Activated naive CD8-positive, alpha-beta T cell treated with anti-CD3 and anti-CD28 coated beads, Interleukin-2, amount 50 U/mL, for 24 hours (primary cell): ENCODE measurements at regions not wholly inside any gene's neighbourhood (a gene's known extent, or its start where the extent isn't known, plus 50 kb on each side); places are given as distances from the start of the nearest gene placed in this dataset.
"Not testable (repeated sequence)": the region's sequence is repeated elsewhere in the genome, so short reads cannot be mapped to it uniquely, and the experiment has no call there.

ENCODE experiments used
- ATAC-seq: fragments of 150-1000 bp; cut with Tn5 transposase; one replicate; pipeline ENCODE4 v1.10.0; 2021
- DNase-seq: peaks from one replicate; pipeline ENCODE4 v3.0.0; 2021
- H3K27ac Mint-ChIP-seq: one replicate; pipeline ENCODE4 v1.8.0; 2021; ENCODE audit warnings: mild to moderate bottlenecking, mixed read lengths
- H3K27me3 Mint-ChIP-seq: one replicate; pipeline ENCODE4 v1.8.0; 2021; ENCODE audit warnings: mixed read lengths
- H3K36me3 Mint-ChIP-seq: one replicate; pipeline ENCODE4 v1.8.0; 2021; ENCODE audit warnings: low read depth, mixed read lengths
- H3K4me1 Mint-ChIP-seq: one replicate; pipeline ENCODE4 v1.8.0; 2021; ENCODE audit warnings: mixed read lengths
- H3K4me3 Mint-ChIP-seq: one replicate; pipeline ENCODE4 v1.8.0; 2021; ENCODE audit warnings: mild to moderate bottlenecking, moderate library complexity, mixed read lengths
- H3K9me3 Mint-ChIP-seq: one replicate; pipeline ENCODE4 v1.8.0; 2021; ENCODE audit warnings: mixed read lengths

DNA sequence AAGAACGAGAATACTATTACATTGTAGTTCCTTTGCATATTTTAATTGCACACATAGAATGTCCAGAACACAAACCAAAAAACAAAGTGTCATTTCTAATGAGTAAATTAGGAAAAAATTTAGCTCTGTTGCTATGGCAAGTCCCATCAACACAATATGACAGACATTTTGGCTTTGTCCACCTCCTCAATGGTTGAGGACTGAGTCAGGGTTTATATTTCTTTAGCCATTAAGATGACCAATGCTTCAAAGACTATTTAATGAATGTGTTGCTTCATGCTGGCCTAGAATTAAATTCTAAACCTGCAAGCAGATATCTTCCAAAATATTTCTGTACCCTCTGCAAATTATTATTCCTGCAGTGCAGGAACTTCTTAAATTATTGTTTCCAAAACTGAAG is 719.2 kb downstream of the NTRK3 start:
- H3K36me3 Mint-ChIP-seq: no peaks in the 10 kb centered on the region
- peaks cover 20% of the 10 kb centered on the region for H3K9me3 Mint-ChIP-seq
- DNase-seq (no peak), ATAC-seq (no peak)
- no peak overlapping the region for H3K27ac Mint-ChIP-seq
- no peak overlapping the region for H3K4me3 Mint-ChIP-seq
- H3K4me1 Mint-ChIP-seq: no peaks in the 10 kb centered on the region
- H3K27me3 Mint-ChIP-seq: no peaks in the 10 kb centered on the region

DNA sequence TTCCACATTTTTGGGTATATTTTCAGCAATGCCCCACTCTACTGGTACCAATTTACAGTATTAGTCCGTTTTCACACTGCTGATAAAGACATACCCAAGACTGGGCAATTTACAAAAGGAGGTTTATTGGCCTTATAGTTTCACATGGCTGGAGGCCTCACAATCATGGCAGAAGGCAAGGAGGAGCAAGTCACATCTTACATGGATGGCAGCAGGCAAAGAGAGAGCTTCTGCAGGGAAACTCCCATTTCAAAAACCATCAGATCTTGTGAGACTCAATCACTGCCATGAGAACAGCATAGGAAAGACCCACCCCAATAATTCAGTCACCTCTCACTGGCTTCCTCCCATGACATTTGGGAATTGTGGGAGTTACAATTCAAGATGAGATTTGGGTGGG is 722.9 kb downstream of the NTRK3 start:
- not testable (repeated sequence) for H3K27ac Mint-ChIP-seq, DNase-seq, ATAC-seq, H3K4me1 Mint-ChIP-seq, H3K36me3 Mint-ChIP-seq, H3K27me3 Mint-ChIP-seq, H3K4me3 Mint-ChIP-seq
- peaks cover 12% of the 10 kb centered on the region for H3K9me3 Mint-ChIP-seq

DNA sequence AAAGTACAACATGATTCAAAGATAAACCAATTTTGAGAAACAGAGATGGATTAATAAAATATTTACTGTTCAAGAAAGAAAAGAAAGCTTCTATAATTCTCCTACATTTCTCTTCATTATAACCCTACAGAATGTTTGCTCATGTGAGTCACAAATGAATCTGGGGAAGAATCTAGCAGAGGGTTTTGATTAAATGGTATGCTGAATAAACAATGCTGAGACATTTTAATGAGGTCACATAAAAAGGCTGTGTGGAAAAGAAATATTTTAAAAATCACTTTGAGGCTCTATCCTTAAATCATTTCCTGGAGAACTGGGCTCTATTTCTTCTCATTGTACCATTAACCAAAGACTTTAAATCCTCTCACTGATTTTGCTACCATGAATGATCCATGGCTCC is 727.7 kb downstream of the NTRK3 start:
- H3K9me3 Mint-ChIP-seq: peaks cover 7% of the 10 kb centered on the region
- DNase-seq (no peak), ATAC-seq (no peak)
- no peaks in the 10 kb centered on the region for H3K27me3 Mint-ChIP-seq
- H3K27ac Mint-ChIP-seq: no peak overlapping the region
- no peaks in the 10 kb centered on the region for H3K36me3 Mint-ChIP-seq
- no peak overlapping the region for H3K4me3 Mint-ChIP-seq
- no peaks in the 10 kb centered on the region for H3K4me1 Mint-ChIP-seq

DNA sequence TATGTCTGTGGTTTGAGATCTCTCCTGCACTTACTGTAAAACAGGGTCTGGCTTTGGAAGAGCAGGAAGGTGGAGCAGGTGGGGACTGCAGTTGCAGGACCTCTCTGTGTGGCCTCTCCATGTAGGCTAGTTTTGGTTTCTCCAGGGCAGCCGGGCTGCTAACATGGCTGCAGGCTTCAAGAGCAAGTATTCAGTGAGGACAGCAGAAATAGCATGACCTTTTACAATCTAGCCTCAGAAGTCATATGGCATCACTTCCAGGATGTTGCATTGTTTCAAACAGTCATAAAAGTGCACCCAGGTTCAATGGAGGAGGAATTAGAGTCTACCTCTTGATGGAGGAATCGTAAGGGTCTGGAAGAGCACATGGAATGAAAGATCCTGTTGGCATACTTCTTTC is 728.7 kb downstream of the NTRK3 start:
- H3K4me3 Mint-ChIP-seq: no peak overlapping the region
- no peak for DNase-seq
- no peak overlapping the region for H3K27ac Mint-ChIP-seq
- no peaks in the 10 kb centered on the region for H3K27me3 Mint-ChIP-seq
- ATAC-seq: no peak
- no peaks in the 10 kb centered on the region for H3K4me1 Mint-ChIP-seq
- no peaks in the 10 kb centered on the region for H3K9me3 Mint-ChIP-seq
- H3K36me3 Mint-ChIP-seq: no peaks in the 10 kb centered on the region

DNA sequence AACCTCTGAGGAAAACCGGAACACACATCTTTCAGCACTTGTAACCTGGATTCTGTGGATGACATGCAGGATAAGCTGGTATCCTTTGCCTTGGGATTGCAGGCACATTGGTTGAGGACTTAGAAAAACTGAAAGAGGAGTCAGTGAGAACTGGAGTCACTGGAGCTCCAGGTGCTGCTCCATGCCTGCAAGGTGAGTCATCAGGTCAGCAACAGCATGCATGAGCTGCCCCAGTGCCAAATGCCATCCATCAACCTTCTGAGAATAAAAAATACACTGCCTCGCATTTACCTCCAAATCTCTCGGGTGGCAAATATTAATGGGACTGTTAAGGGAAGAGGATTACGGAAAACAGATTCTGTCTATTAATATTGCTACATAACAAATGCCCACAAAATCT is 729.1 kb downstream of the NTRK3 start:
- Mint-ChIP-seq H3K27ac (no peak overlapping the region), H3K4me3 (no peak overlapping the region), H3K9me3 (no peaks in the 10 kb centered on the region), H3K27me3 (no peaks in the 10 kb centered on the region), H3K4me1 (no peaks in the 10 kb centered on the region), H3K36me3 (no peaks in the 10 kb centered on the region)
- no peak for DNase-seq
- ATAC-seq: no peak

DNA sequence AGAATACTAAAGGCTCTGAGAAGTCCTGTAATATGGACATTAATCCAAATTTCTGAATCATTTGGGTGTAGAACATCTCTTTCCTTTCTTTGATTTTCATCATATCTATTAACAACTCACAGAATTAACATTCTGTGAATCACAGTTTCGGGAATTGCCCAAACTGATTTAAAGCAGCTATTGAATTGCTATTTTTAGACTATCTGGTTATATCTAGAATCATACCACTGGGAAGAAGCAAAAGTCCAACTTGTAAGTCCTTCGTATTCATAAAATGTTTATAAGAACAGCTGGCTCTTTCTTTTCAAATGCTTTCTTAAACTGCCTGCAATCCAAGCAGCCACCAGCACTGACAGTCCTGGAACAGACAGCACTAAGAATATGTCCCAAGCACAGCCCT is 733.0 kb downstream of the NTRK3 start:
- ATAC-seq (no peak), DNase-seq (no peak)
- no peak overlapping the region for H3K4me3 Mint-ChIP-seq
- H3K27ac Mint-ChIP-seq: no peak overlapping the region
- no peaks in the 10 kb centered on the region for H3K36me3 Mint-ChIP-seq
- H3K27me3 Mint-ChIP-seq: no peaks in the 10 kb centered on the region
- no peaks in the 10 kb centered on the region for H3K4me1 Mint-ChIP-seq
- H3K9me3 Mint-ChIP-seq: peaks cover 5% of the 10 kb centered on the region

DNA sequence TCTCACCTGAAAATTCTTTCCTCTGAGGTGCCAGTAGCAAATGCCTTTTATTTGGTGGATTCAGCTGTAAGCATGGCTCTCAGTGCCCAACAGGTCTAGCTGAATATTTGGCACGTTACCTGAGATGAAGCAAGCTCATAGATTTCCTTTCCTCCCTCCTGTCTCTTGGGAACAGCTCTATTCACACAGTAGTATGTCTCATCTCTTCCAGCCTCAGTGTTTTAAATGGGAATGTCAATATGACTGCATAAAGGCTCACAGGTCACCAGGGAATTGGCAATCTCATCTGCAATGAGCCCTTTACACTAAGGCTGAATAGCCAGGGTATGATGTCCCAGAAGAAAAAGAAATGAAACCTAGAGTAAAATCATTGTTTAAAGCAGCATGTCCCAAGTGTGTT is 733.5 kb downstream of the NTRK3 start:
- Mint-ChIP-seq H3K4me3 (no peak overlapping the region), H3K36me3 (no peaks in the 10 kb centered on the region), H3K27me3 (no peaks in the 10 kb centered on the region), H3K27ac (no peak overlapping the region), H3K4me1 (no peaks in the 10 kb centered on the region), H3K9me3 (peaks cover 5% of the 10 kb centered on the region)
- ATAC-seq (no peak), DNase-seq (no peak)

DNA sequence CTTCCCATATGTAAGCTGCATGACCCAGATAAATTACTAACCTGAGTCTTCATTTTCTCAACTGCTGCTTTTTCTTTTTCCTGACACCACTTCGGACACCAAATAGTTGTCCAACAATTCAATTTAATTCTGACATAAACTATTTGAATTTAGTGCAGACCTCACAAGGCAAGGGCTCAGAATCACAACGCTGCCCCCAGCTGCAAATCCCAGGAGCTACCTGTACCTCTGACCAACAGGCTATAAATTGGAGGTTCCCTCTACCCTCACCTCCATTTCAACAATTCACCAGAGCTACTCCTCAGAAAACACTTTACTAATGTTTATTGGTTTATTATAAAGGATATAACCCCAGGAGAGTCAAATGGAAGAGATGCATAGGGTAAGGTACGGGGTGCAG is 737.6 kb downstream of the NTRK3 start:
- H3K27ac Mint-ChIP-seq: no peak overlapping the region
- H3K27me3 Mint-ChIP-seq: no peaks in the 10 kb centered on the region
- peaks cover 2% of the 10 kb centered on the region for H3K36me3 Mint-ChIP-seq
- ATAC-seq (no peak), DNase-seq (no peak)
- H3K9me3 Mint-ChIP-seq: peaks cover 5% of the 10 kb centered on the region
- no peak overlapping the region for H3K4me3 Mint-ChIP-seq
- no peaks in the 10 kb centered on the region for H3K4me1 Mint-ChIP-seq

DNA sequence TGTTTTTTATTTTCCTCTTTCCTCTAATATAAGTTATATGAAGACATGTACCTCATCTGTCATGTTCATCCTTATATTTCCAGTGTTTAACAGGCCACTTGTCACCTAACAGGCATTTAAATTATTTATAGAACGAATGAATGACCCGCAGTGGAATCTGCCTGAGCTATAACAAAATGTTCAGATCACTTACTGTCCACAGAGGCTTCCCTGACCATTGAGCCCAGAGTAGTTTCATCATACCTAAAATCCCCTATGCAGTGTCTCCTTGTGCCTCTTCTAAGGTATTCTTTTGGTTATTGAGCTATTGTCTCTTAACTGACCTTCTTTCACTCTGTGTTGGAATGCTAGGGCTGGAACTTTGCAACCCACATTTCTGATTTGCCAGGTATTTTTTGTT is 748.5 kb downstream of the NTRK3 start:
- no peak for DNase-seq
- no peaks in the 10 kb centered on the region for H3K36me3 Mint-ChIP-seq
- ATAC-seq: no peak
- no peaks in the 10 kb centered on the region for H3K9me3 Mint-ChIP-seq
- H3K4me3 Mint-ChIP-seq: no peak overlapping the region
- no peaks in the 10 kb centered on the region for H3K4me1 Mint-ChIP-seq
- H3K27ac Mint-ChIP-seq: no peak overlapping the region
- no peaks in the 10 kb centered on the region for H3K27me3 Mint-ChIP-seq

DNA sequence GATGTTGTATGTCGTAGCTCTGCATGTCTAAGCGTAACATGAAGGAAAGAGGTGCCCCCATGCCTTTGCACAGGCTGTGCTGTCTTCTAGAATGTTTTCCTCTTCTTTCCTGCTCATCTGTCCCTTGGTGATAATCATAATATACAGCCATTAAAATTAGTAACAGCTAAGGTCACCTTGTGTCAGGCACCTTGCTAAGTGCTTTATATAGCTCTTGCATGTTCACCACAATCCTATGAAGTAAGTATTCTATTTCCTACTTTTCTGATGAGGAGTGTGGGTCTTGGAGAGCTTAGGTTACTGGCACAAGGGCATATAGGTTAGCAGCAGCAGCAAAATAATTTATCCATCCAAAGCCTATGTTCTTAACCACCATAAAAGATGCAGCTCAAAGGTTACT is 754.4 kb downstream of the NTRK3 start:
- Mint-ChIP-seq H3K27ac (no peak overlapping the region), H3K4me1 (no peaks in the 10 kb centered on the region), H3K27me3 (no peaks in the 10 kb centered on the region), H3K4me3 (no peak overlapping the region), H3K36me3 (no peaks in the 10 kb centered on the region), H3K9me3 (no peaks in the 10 kb centered on the region)
- ATAC-seq (no peak), DNase-seq (no peak)

DNA sequence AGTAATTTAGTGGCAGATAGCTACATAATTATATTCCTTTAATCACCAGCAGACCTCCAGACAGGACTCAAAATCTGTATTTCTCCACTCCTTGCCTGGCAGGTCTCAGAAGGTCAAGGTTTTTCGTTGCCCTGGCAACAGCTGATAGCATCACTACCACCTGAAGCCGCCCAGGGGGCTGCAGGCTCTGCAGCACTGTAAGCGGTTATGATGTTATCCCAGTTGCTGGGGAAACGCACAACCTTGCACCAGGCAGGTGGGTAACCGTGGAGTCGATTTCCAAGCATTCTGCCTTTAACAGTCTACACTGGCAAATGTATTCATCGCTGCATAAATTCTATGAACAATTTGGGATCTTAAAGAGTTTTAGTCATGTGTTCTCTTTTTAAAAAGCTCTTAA is 756.3 kb downstream of the NTRK3 start:
- H3K9me3 Mint-ChIP-seq: no peaks in the 10 kb centered on the region
- H3K36me3 Mint-ChIP-seq: no peaks in the 10 kb centered on the region
- H3K4me1 Mint-ChIP-seq: no peaks in the 10 kb centered on the region
- H3K27me3 Mint-ChIP-seq: no peaks in the 10 kb centered on the region
- no peak overlapping the region for H3K4me3 Mint-ChIP-seq
- no peak for DNase-seq
- ATAC-seq: no peak
- no peak overlapping the region for H3K27ac Mint-ChIP-seq

DNA sequence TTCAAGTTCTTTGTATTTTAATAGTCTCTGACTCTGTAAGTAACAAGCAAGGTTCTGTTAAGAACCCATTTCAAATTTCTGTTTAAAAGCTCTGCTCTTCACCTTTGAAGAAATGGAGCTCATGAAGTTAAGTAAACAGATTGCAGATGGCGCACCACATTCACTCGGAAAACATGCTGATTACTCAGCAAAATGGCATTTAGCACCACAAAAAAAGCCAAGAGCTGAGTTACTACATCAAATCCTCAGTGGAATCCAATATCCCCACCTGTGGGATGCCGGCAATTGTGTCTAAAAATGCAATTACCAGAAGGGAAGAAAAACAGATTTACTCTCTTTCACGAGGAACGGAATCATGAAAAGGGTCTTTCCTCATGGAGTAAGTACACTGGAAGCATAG is 758.0 kb downstream of the NTRK3 start:
- DNase-seq: no peak
- Mint-ChIP-seq H3K9me3 (no peaks in the 10 kb centered on the region), H3K4me1 (no peaks in the 10 kb centered on the region), H3K27me3 (no peaks in the 10 kb centered on the region), H3K27ac (no peak overlapping the region), H3K4me3 (no peak overlapping the region), H3K36me3 (no peaks in the 10 kb centered on the region)
- ATAC-seq: no peak

DNA sequence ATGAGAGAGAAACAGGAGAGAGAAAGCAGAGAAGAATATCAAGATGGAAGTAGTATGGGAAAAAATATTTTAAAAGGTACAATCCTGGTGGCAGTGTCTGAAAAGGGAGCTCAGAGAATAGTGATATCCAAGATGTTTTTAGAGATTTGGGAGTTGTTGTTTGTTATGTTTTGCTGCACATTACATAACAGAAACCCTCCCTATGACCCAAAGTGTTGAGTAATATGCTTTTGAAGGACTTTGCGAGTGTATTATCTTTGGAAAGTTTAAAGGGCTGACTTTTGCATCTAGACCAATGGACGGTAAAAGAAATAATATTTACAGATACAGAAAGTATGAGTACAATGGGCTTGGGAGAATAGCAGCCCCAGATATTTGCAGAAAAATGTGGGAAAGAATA is 759.7 kb downstream of the NTRK3 start:
- DNase-seq: no peak
- Mint-ChIP-seq H3K4me1 (no peaks in the 10 kb centered on the region), H3K4me3 (no peak overlapping the region), H3K27ac (no peak overlapping the region), H3K36me3 (no peaks in the 10 kb centered on the region), H3K27me3 (no peaks in the 10 kb centered on the region), H3K9me3 (peaks cover 5% of the 10 kb centered on the region)
- ATAC-seq: no peak

DNA sequence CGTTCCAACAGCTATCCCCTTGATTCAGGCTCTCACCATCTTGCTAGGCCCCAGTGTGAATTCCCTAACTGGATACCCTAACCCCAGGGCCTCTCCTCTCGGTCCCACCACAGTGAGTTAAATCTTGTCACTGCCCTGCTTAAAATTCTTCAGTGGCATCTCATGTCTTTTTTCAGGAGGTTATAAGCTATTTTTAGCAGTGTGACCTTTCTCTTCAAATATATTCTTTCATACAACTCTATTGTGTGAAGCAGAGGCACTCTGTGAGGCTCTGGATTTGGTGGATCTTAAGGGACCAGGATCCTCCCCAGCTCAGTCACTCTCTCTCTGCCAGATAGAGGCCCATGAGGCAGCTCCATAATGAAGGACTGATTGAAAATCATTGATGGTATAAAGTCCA is 760.4 kb downstream of the NTRK3 start:
- no peak for ATAC-seq
- H3K36me3 Mint-ChIP-seq: no peaks in the 10 kb centered on the region
- peaks cover 7% of the 10 kb centered on the region for H3K9me3 Mint-ChIP-seq
- no peak overlapping the region for H3K27ac Mint-ChIP-seq
- DNase-seq: no peak
- H3K4me3 Mint-ChIP-seq: no peak overlapping the region
- no peaks in the 10 kb centered on the region for H3K27me3 Mint-ChIP-seq
- H3K4me1 Mint-ChIP-seq: no peaks in the 10 kb centered on the region

DNA sequence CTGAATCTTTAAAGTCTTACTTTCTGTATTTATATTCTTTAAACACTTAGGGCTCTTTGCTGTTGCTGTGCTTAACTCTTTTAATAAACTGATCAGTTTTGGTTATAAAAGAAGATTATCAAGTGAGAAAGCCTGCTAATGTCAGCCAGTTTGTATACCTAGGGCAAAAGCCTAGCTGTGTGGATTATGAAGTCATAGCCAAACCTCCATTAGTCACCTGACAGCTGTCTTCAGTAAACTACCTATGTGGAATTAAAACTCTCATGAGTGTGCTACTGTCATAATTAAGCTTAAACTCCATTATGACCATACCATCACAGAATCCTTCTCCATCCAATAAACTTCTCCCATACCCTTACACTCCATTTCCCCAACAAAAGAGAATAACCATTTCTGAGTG is 762.7 kb downstream of the NTRK3 start:
- Mint-ChIP-seq H3K4me3 (no peak overlapping the region), H3K36me3 (no peaks in the 10 kb centered on the region), H3K4me1 (no peaks in the 10 kb centered on the region), H3K27me3 (no peaks in the 10 kb centered on the region), H3K27ac (no peak overlapping the region), H3K9me3 (peaks cover 7% of the 10 kb centered on the region)
- no peak for ATAC-seq
- no peak for DNase-seq

DNA sequence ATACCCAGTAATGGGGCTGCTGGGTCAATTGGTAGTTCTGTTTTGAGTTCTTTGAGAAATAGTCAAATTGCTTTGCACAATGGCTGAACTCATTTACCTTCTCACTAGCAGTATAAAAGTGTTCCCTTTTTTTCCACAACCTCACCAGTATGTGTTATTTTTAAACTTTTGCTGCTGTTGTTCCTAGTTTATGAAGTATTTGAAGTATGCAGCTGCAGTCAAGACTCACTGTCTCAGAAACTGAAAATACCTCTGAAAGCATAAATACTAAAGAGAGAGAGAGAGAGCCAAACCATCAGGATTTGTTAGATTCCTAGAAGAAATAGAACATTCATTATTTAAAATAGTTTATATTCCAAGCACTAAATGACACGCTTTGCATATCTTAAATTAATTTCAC is 764.2 kb downstream of the NTRK3 start:
- DNase-seq (no peak), ATAC-seq (no peak)
- Mint-ChIP-seq H3K9me3 (peaks cover 7% of the 10 kb centered on the region), H3K27me3 (no peaks in the 10 kb centered on the region), H3K36me3 (no peaks in the 10 kb centered on the region), H3K27ac (no peak overlapping the region), H3K4me3 (no peak overlapping the region), H3K4me1 (no peaks in the 10 kb centered on the region)
